ENCODE measurements at regions not wholly inside any gene's neighbourhood (a gene's known extent, or its start where the extent isn't known, plus 50 kb on each side); places are given as distances from the start of the nearest gene placed in this dataset.
A peak's percentile ranks its signal among the peaks of the same experiment; 100 is the strongest.
"Not testable (repeated sequence)": the region's sequence is repeated elsewhere in the genome, so short reads cannot be mapped to it uniquely, and the experiment has no call there.

DNA sequence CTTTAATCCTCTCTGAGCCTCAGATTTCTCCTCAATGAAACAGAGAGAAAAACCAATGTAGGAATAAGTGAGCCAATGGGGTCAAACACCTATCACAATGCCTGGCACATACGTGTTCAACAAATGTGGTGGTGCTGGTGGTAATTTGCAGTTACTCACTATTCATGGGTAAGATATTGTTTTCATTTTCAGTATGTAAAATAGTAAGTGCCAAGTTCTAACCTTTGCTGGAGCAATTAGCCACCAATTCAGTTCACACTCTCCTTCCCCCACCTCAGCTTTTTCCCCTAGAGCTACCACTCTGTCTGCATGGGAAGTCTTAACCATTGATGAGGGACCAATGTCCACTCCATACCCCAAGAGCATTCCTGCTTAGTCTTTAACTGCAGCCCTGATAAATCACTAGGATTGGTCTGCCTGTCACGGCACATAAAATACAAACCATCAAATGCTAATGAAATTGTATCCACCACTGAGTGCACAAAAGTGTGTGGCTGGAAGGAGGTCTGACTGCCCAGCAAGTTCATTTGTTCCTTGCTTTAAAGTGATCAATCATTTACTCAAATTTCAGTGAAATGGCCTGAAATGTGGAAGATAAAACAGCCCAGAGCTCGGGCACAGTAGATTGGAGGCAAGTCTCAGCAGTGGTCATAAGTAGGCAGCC lies 187.4 kb upstream of the API5 start:
- FAIRE-seq (no peak), DNase-seq (ENCODE audit: extremely low spot score, insufficient read length, low read depth) (no peak)

DNA sequence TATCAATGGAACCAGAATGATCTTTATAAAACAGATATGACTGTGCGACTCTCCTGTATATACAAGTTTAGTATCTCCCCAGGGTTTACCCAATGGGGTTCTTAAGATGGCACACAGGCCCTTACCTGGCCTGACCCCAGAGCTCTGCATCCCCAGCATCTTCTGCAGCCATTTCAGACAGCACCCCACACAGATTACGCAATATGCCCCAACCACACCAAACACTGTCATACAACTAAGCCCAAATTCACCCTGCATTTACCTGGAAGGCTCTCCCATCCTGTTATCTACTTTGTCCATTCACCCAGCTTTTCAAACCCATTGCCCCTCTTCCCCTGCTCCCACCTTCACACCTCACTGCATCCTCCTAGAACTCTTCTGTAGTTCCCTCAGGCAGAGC lies 182.5 kb upstream of the API5 start:
- FAIRE-seq (no peak), DNase-seq (ENCODE audit: extremely low spot score, insufficient read length, low read depth) (no peak)

DNA sequence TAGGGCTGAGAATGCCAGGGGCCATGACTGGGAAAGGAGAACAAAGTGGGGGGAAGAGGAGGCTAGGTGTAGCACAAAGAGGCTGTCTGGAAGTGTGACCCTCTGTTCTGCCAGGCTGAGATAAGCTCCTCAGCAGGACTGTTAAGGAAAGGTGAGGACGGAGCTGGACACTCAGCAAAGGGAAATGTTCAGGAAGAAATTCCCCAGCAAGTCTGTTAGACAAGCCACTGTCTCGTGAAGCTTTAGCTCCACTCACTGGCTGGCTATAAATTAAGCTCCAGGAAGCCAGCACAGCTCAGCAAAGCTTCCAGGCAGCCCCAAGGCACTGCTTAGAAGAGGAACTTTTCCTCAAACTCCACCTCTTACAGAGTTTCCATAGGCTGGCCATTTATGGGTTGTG lies 181.2 kb upstream of the API5 start:
- FAIRE-seq = no peak
- DNase-seq (ENCODE audit: extremely low spot score, insufficient read length, low read depth) = no peak

DNA sequence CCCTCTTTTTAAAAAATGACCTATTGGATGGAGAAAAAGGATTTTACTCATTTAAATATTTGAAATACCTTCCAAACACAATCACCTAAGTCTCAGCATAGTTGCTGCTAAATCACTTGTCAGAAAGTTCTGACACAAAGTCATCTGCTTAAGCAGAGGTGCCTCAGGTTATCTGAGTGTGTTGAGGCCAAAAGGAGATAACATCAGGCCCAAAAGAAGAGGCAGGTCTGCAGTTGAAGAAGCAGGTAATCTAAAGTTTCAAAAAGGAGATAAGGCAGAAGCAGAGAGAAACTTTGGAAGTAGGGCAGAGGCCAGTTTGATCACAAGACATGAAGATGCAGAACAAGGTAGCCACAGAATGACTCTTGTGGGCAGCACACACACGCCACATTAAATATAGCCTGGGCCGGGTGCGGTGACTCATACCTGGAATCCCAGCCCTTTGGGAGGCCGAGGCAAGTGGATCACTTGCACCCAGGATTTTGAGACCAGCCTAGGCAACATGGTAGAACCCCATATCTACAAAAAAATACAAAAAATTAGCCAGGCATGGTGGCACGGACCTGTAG lies 175.7 kb upstream of the API5 start:
- FAIRE-seq = no peak
- DNase-seq (ENCODE audit: extremely low spot score, insufficient read length, low read depth) = no peak

DNA sequence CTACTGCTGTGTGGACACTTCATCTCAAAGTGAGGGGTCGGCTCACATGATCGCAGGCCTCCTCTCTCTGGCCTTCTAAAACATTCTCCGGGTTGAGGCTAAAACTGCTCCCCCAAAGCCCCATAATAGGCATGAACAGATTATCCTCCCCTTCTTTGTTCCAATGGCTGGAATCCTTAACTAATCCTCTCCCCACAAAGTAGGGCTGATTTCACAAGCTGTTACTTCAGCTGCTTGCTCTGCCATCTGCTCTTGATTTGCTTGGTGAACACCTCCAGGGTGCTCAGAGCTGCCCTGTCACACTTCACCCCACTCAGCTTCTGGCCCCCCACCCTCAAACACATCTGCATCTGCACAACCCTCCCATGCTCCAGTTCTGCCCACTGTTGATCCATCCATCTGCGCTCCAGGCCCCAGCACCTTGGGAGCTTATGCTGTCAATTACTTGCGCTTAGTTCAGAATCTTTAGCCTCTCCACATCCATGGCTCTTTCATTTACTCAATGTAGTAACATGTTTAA lies 173.1 kb upstream of the API5 start:
- DNase-seq (ENCODE audit: extremely low spot score, insufficient read length, low read depth) (no peak), FAIRE-seq (no peak)

DNA sequence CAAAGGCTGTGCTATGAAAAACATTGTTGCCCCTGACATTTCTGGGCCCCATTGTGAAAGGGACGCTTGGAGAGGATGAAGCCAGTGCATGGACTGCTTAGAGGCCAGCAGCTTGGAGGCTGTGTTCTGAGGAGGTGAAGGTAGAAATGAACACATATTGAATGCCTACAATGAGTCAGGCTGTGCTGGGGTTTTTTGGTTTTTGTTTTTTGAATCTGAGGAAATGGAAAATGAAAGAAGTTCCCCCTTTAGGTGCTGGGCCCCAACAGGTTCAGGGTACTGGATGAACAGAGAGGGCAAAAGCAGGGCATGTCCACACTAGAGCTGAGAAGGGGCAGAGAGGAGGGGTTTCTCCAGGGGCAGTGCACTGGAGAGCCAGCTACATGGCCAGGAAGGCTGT lies 166.1 kb upstream of the API5 start:
- DNase-seq (ENCODE audit: extremely low spot score, insufficient read length, low read depth) = no peak

DNA sequence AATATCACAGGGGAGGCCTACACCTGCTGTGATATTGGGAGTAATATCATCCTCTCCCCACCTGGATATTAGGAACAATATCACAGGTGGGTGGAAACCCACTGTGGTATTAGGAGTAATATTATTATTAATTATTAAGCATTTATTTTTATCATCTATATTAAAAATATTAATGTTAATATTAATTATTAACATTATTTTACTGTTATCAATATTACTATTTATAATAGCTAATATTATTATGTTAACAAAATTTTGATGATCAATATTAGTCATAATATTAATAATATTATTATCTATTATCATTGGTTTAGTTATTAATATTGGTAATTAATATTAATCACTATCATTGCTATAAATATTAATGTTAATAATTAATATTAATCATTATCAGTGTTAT lies 161.1 kb upstream of the API5 start:
- FAIRE-seq = no peak

More for the DNA sequence above, 166.1 kb upstream of the API5 start:
- FAIRE-seq = peak; percentile 51

DNA sequence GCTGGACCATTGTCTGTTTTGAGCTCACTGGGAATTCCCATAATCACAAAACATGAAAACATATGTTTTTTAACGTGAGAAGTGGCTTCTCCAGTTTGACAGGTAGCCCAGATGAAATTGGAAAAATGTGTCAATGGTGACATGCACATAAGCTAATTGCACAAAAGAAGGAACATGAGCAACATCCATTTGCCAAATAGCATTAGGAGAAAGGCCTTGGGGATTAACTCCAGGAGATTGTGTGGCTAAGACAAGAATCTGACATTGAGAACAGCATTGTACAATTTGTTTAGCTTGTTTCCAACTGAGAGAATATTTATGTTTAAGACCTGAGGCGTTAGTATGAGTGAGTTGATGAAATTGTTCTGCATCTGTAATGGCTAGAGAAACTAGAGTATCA lies 147.0 kb upstream of the API5 start:
- FAIRE-seq (no peak), DNase-seq (ENCODE audit: extremely low spot score, insufficient read length, low read depth) (no peak)

More for the DNA sequence above, 161.1 kb upstream of the API5 start:
- no peak for DNase-seq (ENCODE audit: extremely low spot score, insufficient read length, low read depth)

DNA sequence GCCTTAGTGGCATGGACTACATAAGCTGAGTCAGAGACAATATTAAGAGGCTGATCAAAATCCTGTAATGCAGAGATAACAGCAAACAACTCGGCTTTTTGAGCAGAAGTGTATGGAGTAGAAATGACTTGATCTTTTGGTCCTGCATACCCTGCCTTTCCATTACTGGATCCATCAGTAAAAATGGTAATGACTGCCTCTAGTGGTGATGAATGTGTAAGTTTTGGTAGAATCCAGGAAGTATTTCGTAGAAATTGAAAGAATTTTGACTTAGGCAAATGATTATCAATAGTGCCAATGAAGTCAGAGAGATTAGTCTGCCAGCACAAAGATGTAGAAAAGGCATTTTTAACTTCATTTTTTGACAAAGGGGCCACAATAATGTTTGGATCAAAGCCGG lies 146.4 kb upstream of the API5 start:
- FAIRE-seq; DNase-seq (ENCODE audit: extremely low spot score, insufficient read length, low read depth): not testable (repeated sequence)

DNA sequence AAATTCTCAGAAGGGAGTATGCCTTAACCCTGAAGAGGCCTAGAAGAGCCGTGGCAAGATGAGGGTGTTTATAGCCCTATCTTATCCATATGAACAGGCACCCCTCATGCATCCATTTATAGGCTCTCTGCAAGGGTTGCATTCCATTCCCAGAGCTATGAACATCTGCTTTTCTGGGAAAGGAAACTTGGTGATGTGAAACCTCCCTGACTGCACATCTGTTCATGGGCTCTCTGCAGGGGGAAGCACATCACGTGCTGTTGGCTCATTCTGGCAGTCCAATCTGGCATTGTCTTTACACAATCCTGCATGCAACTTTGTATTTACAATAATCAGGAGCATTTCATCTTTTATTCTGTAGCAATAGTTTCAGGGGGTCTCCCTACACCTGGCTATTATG lies 143.6 kb upstream of the API5 start:
- not testable (repeated sequence) for FAIRE-seq

DNA sequence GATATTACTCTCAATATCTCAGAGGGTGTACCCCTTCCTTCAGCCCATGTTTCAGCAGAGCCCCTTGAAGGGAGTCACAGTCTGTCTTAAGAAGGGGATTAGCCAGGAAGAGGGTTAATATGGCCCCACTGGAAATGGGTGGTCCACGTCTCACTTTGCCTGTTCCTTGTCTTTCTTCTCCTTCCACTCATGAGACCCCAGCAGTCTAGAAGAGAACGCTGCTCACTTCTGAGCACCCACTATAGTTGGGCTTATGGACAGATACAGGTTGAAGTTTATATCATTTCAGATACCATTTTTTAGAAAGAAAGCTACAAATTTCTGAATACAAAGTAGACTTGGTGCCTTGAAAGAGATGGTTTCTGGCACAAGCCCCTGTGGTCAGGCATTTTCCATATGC lies 139.3 kb upstream of the API5 start:
- no peak for DNase-seq (ENCODE audit: extremely low spot score, insufficient read length, low read depth)
- FAIRE-seq = no peak

More for the DNA sequence above, 143.6 kb upstream of the API5 start:
- DNase-seq (ENCODE audit: extremely low spot score, insufficient read length, low read depth) = not testable (repeated sequence)

DNA sequence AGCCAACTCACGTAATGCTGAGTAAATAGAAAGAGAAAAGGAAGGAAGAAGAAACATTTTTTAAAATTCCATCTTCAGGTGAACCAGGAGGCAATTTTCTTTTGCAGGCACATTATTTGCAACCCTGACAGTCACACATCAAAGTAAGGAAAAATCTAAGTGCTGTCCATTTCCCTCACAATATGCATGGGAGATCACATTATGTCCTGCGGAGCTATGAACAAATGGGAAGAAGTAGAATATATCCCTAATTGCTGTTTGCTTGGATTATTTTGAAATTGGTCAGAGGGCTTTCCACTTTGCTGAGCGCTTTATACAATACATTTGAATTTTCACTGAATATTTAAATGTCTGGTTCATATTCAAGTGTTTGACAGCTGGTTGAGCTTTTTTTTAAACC lies 133.8 kb upstream of the API5 start:
- DNase-seq (ENCODE audit: extremely low spot score, insufficient read length, low read depth) (no peak), FAIRE-seq (no peak)

DNA sequence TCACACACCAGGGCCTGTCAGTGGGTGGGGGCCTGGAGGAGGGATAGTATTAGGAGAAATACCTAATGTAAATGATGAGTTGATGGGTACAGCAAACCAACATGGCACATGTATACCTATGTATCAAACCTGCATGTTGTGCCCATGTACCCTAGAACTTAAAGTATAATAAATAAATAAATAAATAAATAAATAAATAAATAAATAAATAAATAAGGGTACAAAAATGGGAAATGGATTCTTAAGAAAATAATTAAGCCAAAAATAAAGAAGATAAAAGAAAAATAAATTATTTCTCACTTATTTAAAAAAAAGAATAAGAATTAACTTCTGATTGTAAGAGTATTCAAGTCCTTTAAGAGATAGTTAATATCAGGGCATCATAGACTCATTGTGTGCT lies 117.3 kb upstream of the API5 start:
- FAIRE-seq; DNase-seq (ENCODE audit: extremely low spot score, insufficient read length, low read depth): not testable (repeated sequence)

DNA sequence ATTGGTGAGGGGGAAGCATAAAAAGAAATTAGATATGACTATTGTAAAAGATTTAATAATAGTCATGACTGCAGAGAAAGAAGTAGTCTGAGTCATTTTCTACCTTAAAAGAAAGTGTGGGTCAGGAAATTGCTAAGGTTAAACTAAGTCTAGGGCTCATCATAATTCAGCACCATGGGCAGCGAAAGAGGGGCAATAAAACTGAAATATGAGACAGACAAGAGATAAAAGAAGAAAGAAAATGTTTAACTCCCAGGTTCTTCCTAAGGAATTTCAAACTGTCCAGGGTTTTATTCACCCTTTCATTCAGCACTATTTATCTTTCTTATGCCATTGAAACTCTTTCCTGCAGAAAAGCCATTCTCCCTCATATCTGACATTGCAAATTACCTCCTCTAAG lies 114.4 kb upstream of the API5 start:
- DNase-seq (ENCODE audit: extremely low spot score, insufficient read length, low read depth) = no peak

DNA sequence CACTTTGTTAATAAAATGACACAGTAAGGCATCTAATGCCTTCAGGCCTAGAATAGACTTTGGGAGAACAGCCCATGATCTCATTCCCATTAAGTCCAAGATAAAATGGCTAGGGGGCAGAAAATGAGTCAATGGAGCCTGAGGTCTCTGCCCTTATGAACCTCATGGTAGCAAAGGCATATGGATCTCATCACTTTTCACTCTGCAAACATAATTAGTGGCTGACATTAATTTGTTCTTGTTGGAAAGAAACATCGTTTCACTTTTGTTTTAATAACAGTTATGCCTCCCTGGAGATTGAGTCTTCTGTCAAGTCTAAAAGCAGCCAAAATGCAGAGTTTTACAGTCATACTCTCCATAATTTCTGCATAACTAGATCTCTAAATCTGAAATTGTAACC lies 111.8 kb upstream of the API5 start:
- DNase-seq (ENCODE audit: extremely low spot score, insufficient read length, low read depth) (no peak), FAIRE-seq (no peak)

More for the DNA sequence above, 114.4 kb upstream of the API5 start:
- no peak for FAIRE-seq

DNA sequence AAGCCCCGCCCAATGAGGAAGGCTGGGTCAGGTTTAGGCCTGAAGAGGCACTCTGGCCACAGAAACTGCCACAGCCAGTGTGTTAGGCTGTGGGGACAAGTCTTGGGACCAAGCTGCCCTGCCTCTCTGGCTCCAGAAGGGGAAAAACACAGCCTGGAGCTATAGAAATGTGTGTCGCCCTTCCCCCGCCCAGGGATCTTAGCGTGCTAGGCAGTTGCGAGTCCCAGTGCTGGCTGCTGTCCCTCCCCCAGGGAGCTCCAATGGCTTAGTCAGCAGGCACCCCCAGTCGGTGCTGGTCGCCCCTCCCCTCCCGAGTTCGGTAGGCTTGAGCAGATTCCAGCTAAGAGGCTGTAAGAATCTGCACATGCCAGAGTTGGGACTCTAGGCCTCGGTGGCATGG lies 99.5 kb upstream of the API5 start:
- DNase-seq (ENCODE audit: extremely low spot score, insufficient read length, low read depth) = no peak
- no peak for FAIRE-seq

DNA sequence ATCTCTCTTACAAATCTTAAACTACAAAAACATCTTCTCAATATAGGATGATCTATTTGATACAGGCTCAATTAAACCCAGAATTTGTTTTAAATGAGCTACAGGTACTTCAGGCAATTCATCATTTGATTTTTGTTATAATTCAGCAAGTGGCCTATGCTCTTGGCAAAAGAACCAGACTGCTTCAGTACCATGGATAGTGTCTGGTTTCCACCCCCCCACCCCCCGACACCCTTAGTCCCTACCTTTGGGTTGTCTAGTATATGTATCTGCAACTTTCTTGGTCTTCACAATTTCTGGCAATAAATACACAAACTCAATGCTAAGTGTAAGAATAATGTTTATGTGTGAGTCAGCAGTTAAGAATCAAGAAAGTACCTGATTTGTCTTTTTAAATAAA lies 97.3 kb upstream of the API5 start:
- no peak for DNase-seq (ENCODE audit: extremely low spot score, insufficient read length, low read depth)
- FAIRE-seq = no peak

DNA sequence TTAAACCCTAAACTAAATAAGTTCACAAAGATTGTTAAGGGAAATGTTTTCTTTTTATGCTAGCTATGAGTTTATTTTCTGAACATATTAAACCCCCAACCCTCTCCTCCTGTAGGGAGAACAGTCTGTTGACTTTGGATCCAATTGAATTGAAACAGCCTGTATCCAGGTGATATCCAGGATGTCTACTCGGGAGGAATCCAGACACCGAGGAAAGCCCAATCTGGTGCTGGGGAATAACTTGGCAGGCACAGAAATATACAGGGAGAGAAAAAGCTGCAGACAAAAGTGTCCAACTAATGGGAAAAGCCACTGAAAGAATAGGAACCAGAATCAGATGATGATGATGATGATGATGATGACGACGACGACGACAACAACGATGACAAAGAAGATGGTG lies 93.9 kb upstream of the API5 start:
- DNase-seq (ENCODE audit: extremely low spot score, insufficient read length, low read depth) (no peak), FAIRE-seq (no peak)

DNA sequence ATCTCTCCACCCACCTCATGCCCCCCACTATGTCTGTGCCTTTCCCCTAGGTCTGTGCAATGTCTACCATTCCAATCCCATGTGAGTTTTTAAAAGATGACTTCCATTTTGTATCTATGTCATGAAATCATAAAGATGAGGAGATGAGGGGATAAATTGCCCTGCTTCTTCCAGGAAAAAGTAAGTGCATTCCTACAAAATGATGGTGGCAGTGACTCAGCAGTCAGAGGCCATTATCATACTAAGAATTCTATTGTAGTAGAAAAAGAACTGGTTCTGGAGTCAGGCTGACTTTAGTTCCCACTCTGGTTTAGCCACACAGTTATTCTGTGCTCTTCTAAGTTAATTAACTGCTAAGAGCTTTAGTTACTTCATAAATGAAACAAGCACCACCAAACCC lies 89.6 kb upstream of the API5 start:
- FAIRE-seq = no peak
- no peak for DNase-seq (ENCODE audit: extremely low spot score, insufficient read length, low read depth)

DNA sequence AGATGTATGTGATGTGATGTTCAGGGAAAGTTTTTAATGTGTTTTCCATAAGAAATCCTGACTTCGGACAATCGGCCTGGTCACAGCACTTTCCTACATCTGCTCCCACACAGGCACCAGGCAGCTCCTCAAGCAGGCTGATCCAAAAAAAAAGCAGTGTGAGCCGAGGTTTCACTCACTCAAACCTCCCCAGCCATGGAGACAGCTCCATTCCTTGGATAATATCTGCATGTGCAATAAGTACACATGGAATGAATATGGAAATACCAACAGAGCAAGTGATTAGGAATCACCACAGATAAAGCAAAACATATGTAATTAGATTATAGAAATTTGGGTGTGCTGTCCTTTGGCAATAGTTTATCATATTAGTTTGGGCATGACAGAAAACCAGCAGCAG lies 88.8 kb upstream of the API5 start:
- no peak for FAIRE-seq
- no peak for DNase-seq (ENCODE audit: extremely low spot score, insufficient read length, low read depth)

DNA sequence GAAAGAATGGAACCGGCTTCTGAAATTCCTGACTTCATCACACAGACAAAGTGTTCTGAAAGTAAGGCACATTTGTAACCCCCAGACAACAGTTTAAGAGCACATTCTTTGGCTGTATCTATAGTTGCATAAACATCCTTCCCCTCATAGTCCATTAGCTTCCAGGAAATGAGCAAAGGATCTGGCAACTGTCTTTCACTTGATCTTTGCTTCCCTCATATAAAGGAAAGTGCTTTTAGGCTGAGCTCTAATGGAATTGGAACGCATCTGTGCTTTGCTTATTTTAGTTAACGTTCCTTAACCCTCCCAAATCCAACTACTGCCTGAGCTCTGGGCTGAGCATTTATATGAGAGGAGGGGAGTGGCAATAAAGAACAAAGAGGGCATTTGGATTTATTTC lies 76.9 kb upstream of the API5 start:
- FAIRE-seq (no peak), DNase-seq (ENCODE audit: extremely low spot score, insufficient read length, low read depth) (no peak)

DNA sequence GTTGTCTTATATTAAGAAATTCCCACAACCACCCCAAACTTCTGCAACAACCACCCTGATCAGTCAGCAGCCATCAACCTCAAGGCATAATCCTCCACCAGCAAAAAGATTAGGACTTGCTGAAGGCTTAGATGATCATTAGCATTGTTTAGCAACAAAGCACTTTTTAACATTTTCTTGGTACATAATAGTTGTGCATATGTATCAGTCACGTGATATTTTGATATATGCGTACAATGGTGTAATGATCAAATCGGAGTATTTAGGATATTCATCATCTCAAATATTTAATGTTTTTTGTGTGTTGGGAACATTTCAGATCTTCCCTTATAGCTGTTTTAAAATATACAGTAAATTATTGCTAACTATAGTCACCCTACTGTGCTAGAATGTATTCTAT lies 73.5 kb upstream of the API5 start:
- no peak for FAIRE-seq
- no peak for DNase-seq (ENCODE audit: extremely low spot score, insufficient read length, low read depth)
